H1 (cell line): ENCODE measurements at regions not wholly inside any gene's neighbourhood (a gene's known extent, or its start where the extent isn't known, plus 50 kb on each side); places are given as distances from the start of the nearest gene placed in this dataset.

ENCODE experiments used
- CTCF ChIA-PET: fragments of 300-600 bp; sonication (Branson Sonifier 250); formaldehyde crosslinking; loops from one replicate; lab custom pipeline; 2021; ENCODE audit not compliant: partially characterized antibody; lab: Charles Lee
- POLR2A ChIA-PET: fragments of 300-600 bp; sonication (Branson Sonifier 250); formaldehyde crosslinking; loops from one replicate; lab custom pipeline; 2021; ENCODE audit warnings: inconsistent platforms; ENCODE audit not compliant: partially characterized antibody; lab: Charles Lee
- DNase-seq, 2 experiments: peaks; one replicate each; pipeline versions ENCODE4 v3.0.0 to v3.0.0-alpha.2; 2010 to 2022; ENCODE audit warnings: low spot score in 2 of 2, low read depth in 1 of 2, mixed read lengths in 1 of 2
- FAIRE-seq: peaks from 2 replicates; lab custom pipeline; 2011; peaks lifted over from hg19 to GRCh38; lab: Jason Lieb, UNC
- H2AFZ ChIP-seq: 2 replicates; pipeline ENCODE4 v1.8.1; 2012; ENCODE audit warnings: low read length, inconsistent platforms
- H2AK5ac ChIP-seq: 2 replicates; pipeline ENCODE4 v1.6.1; 2013; ENCODE audit warnings: low read depth, low read length
- H2BK120ac ChIP-seq: replicated peaks from 2 replicates; pipeline ENCODE3; 2013; ENCODE audit warnings: low read depth, low read length, inconsistent platforms
- H2BK12ac ChIP-seq: 2 replicates; pipeline ENCODE4 v1.6.1; 2013; ENCODE audit warnings: low read depth, low read length
- H2BK15ac ChIP-seq: 2 replicates; pipeline ENCODE4 v1.6.1; 2013; ENCODE audit warnings: low read length
- H2BK20ac ChIP-seq: 2 replicates; pipeline ENCODE4 v1.6.1; 2013; ENCODE audit warnings: low read length
- H2BK5ac ChIP-seq: 2 replicates; pipeline ENCODE4 v1.6.1; 2013; ENCODE audit warnings: low read depth, low read length
- H3K14ac ChIP-seq: 2 replicates; pipeline ENCODE4 v1.6.1; 2013; ENCODE audit warnings: inconsistent platforms; ENCODE audit not compliant: insufficient read length
- H3K18ac ChIP-seq: 2 replicates; pipeline ENCODE4 v1.6.1; 2013; ENCODE audit warnings: low read length; ENCODE audit errors: extremely low read depth
- H3K23ac ChIP-seq: 2 replicates; pipeline ENCODE4 v1.6.1; 2013; ENCODE audit warnings: inconsistent platforms; ENCODE audit not compliant: insufficient read length
- H3K23me2 ChIP-seq: 2 replicates; pipeline ENCODE4 v1.6.1; 2013; ENCODE audit warnings: low read depth, low read length
- H3K27ac ChIP-seq: 2 replicates; pipeline ENCODE4 v1.6.1; 2011; ENCODE audit warnings: low read depth, low read length, inconsistent platforms
- H3K27me3 ChIP-seq, 4 experiments: replicated peaks in 1 of 4; 1 replicate in 1 of 4; 2 replicates in 3 of 4; pipeline versions ENCODE4 v1.6.1 to v1.8.1; 2011 to 2013; ENCODE audit warnings: low read length in 3 of 4, mild to moderate bottlenecking in 3 of 4, inconsistent platforms in 2 of 4, mixed read lengths in 2 of 4, moderate library complexity in 1 of 4; ENCODE audit not compliant: control insufficient read depth in 3 of 4, insufficient read depth in 3 of 4; ENCODE audit errors: extremely low read depth in 1 of 4
- H3K36me3 ChIP-seq, 4 experiments: 2 replicates each; pipeline versions ENCODE4 v1.6.1 to v1.8.1; 2011 to 2013; ENCODE audit warnings: mild to moderate bottlenecking in 4 of 4, low read length in 3 of 4, moderate library complexity in 2 of 4, control low read depth in 1 of 4, inconsistent platforms in 1 of 4; ENCODE audit not compliant: insufficient read depth in 4 of 4, control insufficient read depth in 2 of 4
- H3K4ac ChIP-seq: replicated peaks from 2 replicates; pipeline ENCODE3; 2013; ENCODE audit warnings: low read length, low read depth, mixed read lengths, inconsistent platforms; ENCODE audit not compliant: insufficient read length
- H3K4me1 ChIP-seq, 4 experiments: replicated peaks in 1 of 4; 1 replicate in 1 of 4; 2 replicates in 3 of 4; pipeline versions ENCODE4 v1.6.1 to v1.8.1; 2011 to 2013; ENCODE audit warnings: low read length in 3 of 4, inconsistent platforms in 2 of 4, mixed read lengths in 1 of 4; ENCODE audit not compliant: insufficient read depth in 4 of 4, control insufficient read depth in 3 of 4
- H3K4me2 ChIP-seq, 2 experiments: 2 replicates each; pipeline versions ENCODE4 v1.6.1 to v1.8.1; 2011 to 2013; ENCODE audit warnings: low read depth in 2 of 2, low read length in 2 of 2, control low read depth in 1 of 2, inconsistent platforms in 1 of 2, mild to moderate bottlenecking in 1 of 2; ENCODE audit not compliant: insufficient read depth in 1 of 2
- H3K4me3 ChIP-seq, 4 experiments: fragments of 200-600, 300-600 bp in 1 of 4; sonication (generic), shearing (Covaris generic), sonication (Bioruptor Twin) in 1 of 4; 2 replicates each; pipeline versions ENCODE4 v1.5.1 to v1.8.1; 2011 to 2016; ENCODE audit warnings: low read length in 4 of 4, low read depth in 3 of 4, control low read depth in 2 of 4, inconsistent platforms in 2 of 4, mild to moderate bottlenecking in 2 of 4, mixed read lengths in 1 of 4, moderate library complexity in 1 of 4; ENCODE audit not compliant: insufficient read depth in 2 of 4; ENCODE audit errors: extremely low read depth in 1 of 4
- H3K56ac ChIP-seq: replicated peaks from 2 replicates; pipeline ENCODE3; 2013; ENCODE audit warnings: low read depth, mild to moderate bottlenecking, mixed read lengths, low read length, inconsistent platforms; ENCODE audit not compliant: insufficient read length
- H3K79me1 ChIP-seq: 2 replicates; pipeline ENCODE4 v1.6.1; 2013; ENCODE audit warnings: low read depth, low read length, control low read depth
- H3K79me2 ChIP-seq, 2 experiments: 2 replicates each; pipeline versions ENCODE4 v1.6.1 to v1.8.1; 2012 to 2013; ENCODE audit warnings: low read length in 2 of 2, mild to moderate bottlenecking in 2 of 2, inconsistent platforms in 1 of 2; ENCODE audit not compliant: insufficient read depth in 2 of 2, control insufficient read depth in 1 of 2
- H3K9ac ChIP-seq, 4 experiments: replicated peaks in 1 of 4; 1 replicate in 1 of 4; 2 replicates in 3 of 4; pipeline versions ENCODE4 v1.6.1 to v1.8.1; 2011 to 2013; ENCODE audit warnings: low read depth in 3 of 4, low read length in 3 of 4, control low read depth in 2 of 4, mild to moderate bottlenecking in 2 of 4, moderate library complexity in 2 of 4, inconsistent platforms in 1 of 4; ENCODE audit errors: extremely low read depth in 1 of 4
- H3K9me3 ChIP-seq, 2 experiments: 2 replicates each; pipeline versions ENCODE4 v1.6.1 to v1.8.1; 2012 to 2013; ENCODE audit warnings: mild to moderate bottlenecking in 2 of 2, moderate library complexity in 2 of 2, control low read depth in 1 of 2, inconsistent platforms in 1 of 2, low read depth in 1 of 2, low read length in 1 of 2, mixed read lengths in 1 of 2; ENCODE audit not compliant: insufficient read depth in 2 of 2
- H4K20me1 ChIP-seq, 2 experiments: replicated peaks in 1 of 2; 2 replicates each; pipeline versions ENCODE3 to v1.8.1; 2011 to 2013; ENCODE audit warnings: inconsistent platforms in 2 of 2, low read length in 2 of 2, mild to moderate bottlenecking in 1 of 2; ENCODE audit not compliant: insufficient read depth in 2 of 2, control insufficient read depth in 1 of 2
- H4K5ac ChIP-seq: 2 replicates; pipeline ENCODE4 v1.6.1; 2013; ENCODE audit warnings: low read length, low read depth, mixed read lengths, inconsistent platforms; ENCODE audit not compliant: insufficient read length
- H4K8ac ChIP-seq: 2 replicates; pipeline ENCODE4 v1.8.0; 2013; ENCODE audit warnings: mild to moderate bottlenecking, moderate library complexity, low read length, inconsistent platforms; ENCODE audit not compliant: insufficient read depth; ENCODE audit errors: extremely low read depth
- H4K91ac ChIP-seq: replicated peaks from 2 replicates; pipeline ENCODE3; 2013; ENCODE audit warnings: low read length, mixed read lengths, inconsistent platforms; ENCODE audit not compliant: insufficient read length
- BCL11A ChIP-seq, 2 experiments: IDR thresholded peaks; one replicate each; pipeline ENCODE4 v1.6.1; 2011; ENCODE audit warnings: low read depth in 2 of 2, low read length in 2 of 2, mild to moderate bottlenecking in 2 of 2
- CBX8 ChIP-seq: fragments of 300-800, 300-1000 bp; sonication (generic); IDR thresholded peaks from 2 replicates; pipeline ENCODE4 v1.7.1; 2016; ENCODE audit warnings: low read depth, low read length, borderline replicate concordance
- CHD1 ChIP-seq: IDR thresholded peaks from 2 replicates; pipeline ENCODE4 v1.6.1; 2012; ENCODE audit warnings: low read depth, low read length, improper control_type of control experiment
- CHD2 ChIP-seq: IDR thresholded peaks from 2 replicates; pipeline ENCODE4 v1.6.1; 2012; ENCODE audit warnings: low read length, improper control_type of control experiment
- EZH2 ChIP-seq: fragments of 200-600 bp; sonication (generic); IDR thresholded peaks from 2 replicates; pipeline ENCODE4 v1.7.1; 2012; ENCODE audit warnings: low read depth, mild to moderate bottlenecking, moderate library complexity, low read length, inconsistent platforms; ENCODE audit not compliant: severe bottlenecking
- KDM5A ChIP-seq: fragments of 200-600 bp; IDR thresholded peaks from 2 replicates; pipeline ENCODE4 v1.7.1; 2012; ENCODE audit warnings: mild to moderate bottlenecking, low read length, inconsistent platforms, mixed read lengths
- NRF1 ChIP-seq: IDR thresholded peaks from 2 replicates; pipeline ENCODE4 v1.6.1; 2011; ENCODE audit warnings: mild to moderate bottlenecking, low read depth, low read length, improper control_type of control experiment
- RBBP5 ChIP-seq: IDR thresholded peaks from 2 replicates; pipeline ENCODE4 v1.7.1; 2012; ENCODE audit warnings: low read depth, mild to moderate bottlenecking, inconsistent platforms, low read length, moderate library complexity, borderline replicate concordance
- RFX5 ChIP-seq: IDR thresholded peaks from 2 replicates; pipeline ENCODE4 v1.6.1; 2011; ENCODE audit warnings: low read depth, low read length, improper control_type of control experiment, borderline replicate concordance
- RNF2 ChIP-seq: fragments of 200-900, 300-1000 bp; sonication (generic); IDR thresholded peaks from 2 replicates; pipeline ENCODE4 v1.7.1; 2016; ENCODE audit warnings: borderline replicate concordance, low read depth, mild to moderate bottlenecking, antibody characterized with exemption, low read length; ENCODE audit not compliant: poor library complexity, severe bottlenecking; ENCODE audit errors: missing control alignments
- SP1 ChIP-seq: IDR thresholded peaks from 2 replicates; pipeline ENCODE4 v1.6.1; 2011; ENCODE audit warnings: low read depth, low read length
- SRF ChIP-seq: IDR thresholded peaks from 2 replicates; pipeline ENCODE4 v1.6.1; 2011; ENCODE audit warnings: mild to moderate bottlenecking, low read depth, low read length, moderate library complexity
- TAF1 ChIP-seq: IDR thresholded peaks from 2 replicates; pipeline ENCODE4 v1.6.1; 2011; ENCODE audit warnings: mild to moderate bottlenecking, low read depth, low read length
- TCF12 ChIP-seq: IDR thresholded peaks from 2 replicates; pipeline ENCODE4 v1.6.1; 2011; ENCODE audit warnings: low read depth, mild to moderate bottlenecking, low read length
- USF2 ChIP-seq: IDR thresholded peaks from 2 replicates; pipeline ENCODE4 v1.6.1; 2011; ENCODE audit warnings: low read length, improper control_type of control experiment

DNA sequence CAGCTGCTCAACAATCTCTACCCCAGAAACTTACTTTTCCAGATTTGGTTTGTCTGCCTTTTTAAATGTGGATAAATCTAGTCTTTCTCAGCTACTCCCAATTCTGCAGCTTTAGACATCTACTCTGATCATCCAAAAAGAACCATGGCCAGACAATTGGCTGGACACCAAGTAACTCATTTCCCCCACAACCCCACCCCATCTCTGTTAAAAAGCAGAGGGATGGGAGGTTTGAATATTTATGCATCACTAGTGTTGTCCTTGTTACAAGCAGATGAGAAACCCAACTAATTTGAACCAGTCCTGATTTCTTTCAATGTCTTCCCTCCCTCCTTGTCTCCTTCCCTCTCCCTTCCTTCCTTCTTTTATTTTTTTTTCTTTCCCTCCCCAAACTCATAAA is 391.9 kb downstream of the GALC start:
- POLR2A ChIA-PET, result no interaction called here
- Histone ChIP-seq H2BK5ac (no peak overlapping the region), H4K8ac (no peak overlapping the region)

More for the DNA sequence above, 391.9 kb downstream of the GALC start:
- Histone ChIP-seq H3K79me1 (no peaks in the 10 kb centered on the region), H3K23ac (no peak overlapping the region)
- TF ChIP-seq SP1, result no peak
- TF ChIP-seq SRF, result no peak
- no peak for TF ChIP-seq USF2
- no peak for TF ChIP-seq TAF1
- no peak for TF ChIP-seq KDM5A
- no peak for TF ChIP-seq BCL11A (IDR thresholded peaks at IDR 0.05; ENCODE audit: low read depth in 2 of 2, low read length in 2 of 2)
- TF ChIP-seq CHD1, result no peak
- TF ChIP-seq EZH2, result no peak
- TF ChIP-seq CHD2, result no peak
- no peak for TF ChIP-seq RBBP5
- no peak for TF ChIP-seq CBX8
- no peak for TF ChIP-seq RFX5
- TF ChIP-seq NRF1, result no peak
- TF ChIP-seq TCF12, result no peak
- no peak for TF ChIP-seq RNF2
- TF ChIP-seq, all 59 proteins: peak for 0
- no peaks in the 10 kb centered on the region for H3K36me3 ChIP-seq
- no peaks in the 10 kb centered on the region for H3K23me2 ChIP-seq
- no peak overlapping the region for H3K18ac ChIP-seq
- no peak overlapping the region for H2BK15ac ChIP-seq
- no peak overlapping the region for H4K91ac ChIP-seq
- CTCF ChIA-PET, result no interaction called here
- no peak overlapping the region for H3K56ac ChIP-seq
- H2BK120ac ChIP-seq, result no peak overlapping the region
- H3K27me3 ChIP-seq, result no peaks in the 10 kb centered on the region
- no peak overlapping the region for H2AFZ ChIP-seq
- H3K4me1 ChIP-seq, result no peaks in the 10 kb centered on the region
- no peak overlapping the region for H2BK12ac ChIP-seq
- FAIRE-seq, result no peak
- no peaks in the 10 kb centered on the region for H4K20me1 ChIP-seq
- H3K9ac ChIP-seq, result no peak overlapping the region
- H3K14ac ChIP-seq, result no peak overlapping the region
- H3K9me3 ChIP-seq, result peaks cover 10 to 14% of the 10 kb centered on the region in 2 experiments
- no peak overlapping the region for H3K4ac ChIP-seq
- no peak overlapping the region for H3K4me2 ChIP-seq
- H2BK20ac ChIP-seq, result no peak overlapping the region
- H3K79me2 ChIP-seq, result no peaks in the 10 kb centered on the region
- no peak overlapping the region for H3K4me3 ChIP-seq
- no peak overlapping the region for H2AK5ac ChIP-seq
- no peak overlapping the region for H4K5ac ChIP-seq
- H3K27ac ChIP-seq, result no peak overlapping the region
- no peak for DNase-seq
